IPS DF 4.7 (cell line): ENCODE measurements at regions not wholly inside any gene's neighbourhood (a gene's known extent, or its start where the extent isn't known, plus 50 kb on each side); places are given as distances from the start of the nearest gene placed in this dataset.

ENCODE experiments used
- DNase-seq: peaks from one replicate; pipeline ENCODE4 v3.0.0-alpha.2; 2013; ENCODE audit warnings: low spot score; ENCODE audit errors: extremely low read depth

- DNase-seq: no peak
These were observed 142.2 kb downstream of the ABCA8 start for GRCh38 chr17:68812876-68813584.

- no peak for DNase-seq
These were observed 146.0 kb downstream of the ABCA8 start for GRCh38 chr17:68809148-68809547.

- no peak for DNase-seq
These were observed 147.0 kb downstream of the ABCA8 start for GRCh38 chr17:68807998-68808772.

GRCh38 chr17:68805609-68806008 is 149.6 kb downstream of the ABCA8 start:
- DNase-seq: no peak

- DNase-seq: no peak
These were observed 150.2 kb downstream of the ABCA8 start for GRCh38 chr17:68804777-68805520.

GRCh38 chr17:68803164-68803929 is 151.8 kb downstream of the ABCA8 start:
- no peak for DNase-seq

GRCh38 chr17:68801335-68802247 is 153.6 kb downstream of the ABCA8 start:
- DNase-seq: no peak

GRCh38 chr17:68800751-68801150 is 154.4 kb downstream of the ABCA8 start:
- DNase-seq: no peak

- no peak for DNase-seq
These were observed 160.4 kb downstream of the ABCA8 start for GRCh38 chr17:68794636-68795434.

GRCh38 chr17:68792873-68793272 is 162.3 kb downstream of the ABCA8 start:
- no peak for DNase-seq

- DNase-seq: no peak
These were observed 163.0 kb downstream of the ABCA8 start for GRCh38 chr17:68792042-68792685.

GRCh38 chr17:68790931-68791330 is 164.3 kb downstream of the ABCA8 start:
- DNase-seq: no peak

- no peak for DNase-seq
These were observed 164.7 kb downstream of the ABCA8 start for GRCh38 chr17:68790492-68790891.

- DNase-seq: no peak
These were observed 165.8 kb downstream of the ABCA8 start for GRCh38 chr17:68789203-68789962.

- no peak for DNase-seq
These were observed 169.4 kb downstream of the ABCA8 start for GRCh38 chr17:68785565-68786486.

- no peak for DNase-seq
These were observed 170.8 kb downstream of the ABCA8 start for GRCh38 chr17:68784431-68784830.

GRCh38 chr17:68783861-68784260 is 171.3 kb downstream of the ABCA8 start:
- no peak for DNase-seq
